BJ (cell line): ENCODE measurements at regions not wholly inside any gene's neighbourhood (a gene's known extent, or its start where the extent isn't known, plus 50 kb on each side); places are given as distances from the start of the nearest gene placed in this dataset.

Experiments used
- CTCF ChIA-PET: fragments of 350-600 bp; formaldehyde crosslinking; extraction: SDS; loops from one replicate; lab custom pipeline; 2021; ENCODE audit warnings: antibody characterized with exemption, inconsistent platforms; lab: Yijun Ruan, JAX
- POLR2A ChIA-PET: fragments of 300-600 bp; sonication (Branson Sonifier 250); formaldehyde crosslinking; extraction: SDS; loops from one replicate; lab custom pipeline; 2021; ENCODE audit warnings: antibody characterized with exemption; lab: Charles Lee
- DNase-seq: peaks from one replicate; pipeline ENCODE4 v3.0.0-alpha.2; 2011; ENCODE audit warnings: low read depth
- H3K27me3 ChIP-seq: 2 replicates; pipeline ENCODE4 v1.6.0; 2011; ENCODE audit warnings: low read length; ENCODE audit not compliant: control insufficient read depth, insufficient read depth
- H3K36me3 ChIP-seq: 2 replicates; pipeline ENCODE4 v1.5.1; 2011; ENCODE audit warnings: low read length; ENCODE audit not compliant: control insufficient read depth, insufficient read depth
- H3K4me3 ChIP-seq: 2 replicates; pipeline ENCODE4 v1.5.1; 2011; ENCODE audit warnings: low read depth, mild to moderate bottlenecking, control low read depth, low read length
- TF ChIP-seq, protein P1 (sequence below): IDR thresholded peaks from 2 replicates; pipeline ENCODE4 v1.5.1; 2011; ENCODE audit warnings: low read depth, mild to moderate bottlenecking, control low read depth, inconsistent platforms, low read length, moderate library complexity; ENCODE audit not compliant: insufficient read depth

DNA sequence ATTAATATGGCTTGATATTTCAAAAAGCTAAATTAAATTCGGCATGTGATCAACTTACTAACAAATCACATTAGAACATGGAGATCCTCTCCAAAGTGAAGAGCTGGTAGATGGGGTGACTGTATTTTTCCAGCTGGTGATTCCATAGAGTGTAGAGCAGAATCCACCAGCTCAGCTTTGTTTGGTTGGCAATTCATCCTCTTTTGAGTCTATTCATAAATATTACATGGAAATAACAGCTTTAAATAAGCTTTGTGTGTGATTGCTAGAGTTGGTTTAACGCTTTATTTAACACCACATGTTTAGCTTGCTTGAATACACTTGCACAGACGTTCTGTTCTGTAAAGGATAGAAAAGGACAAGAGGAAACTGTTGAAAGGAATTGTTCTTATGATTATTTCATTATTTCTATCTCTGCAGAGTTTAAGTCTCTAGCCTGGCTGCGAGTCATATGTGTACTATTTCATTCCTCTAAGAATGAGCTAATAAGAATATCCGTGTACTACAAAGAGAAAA lies 738.3 kb upstream of the KIRREL3 start:
- TF ChIP-seq, protein P1, sequence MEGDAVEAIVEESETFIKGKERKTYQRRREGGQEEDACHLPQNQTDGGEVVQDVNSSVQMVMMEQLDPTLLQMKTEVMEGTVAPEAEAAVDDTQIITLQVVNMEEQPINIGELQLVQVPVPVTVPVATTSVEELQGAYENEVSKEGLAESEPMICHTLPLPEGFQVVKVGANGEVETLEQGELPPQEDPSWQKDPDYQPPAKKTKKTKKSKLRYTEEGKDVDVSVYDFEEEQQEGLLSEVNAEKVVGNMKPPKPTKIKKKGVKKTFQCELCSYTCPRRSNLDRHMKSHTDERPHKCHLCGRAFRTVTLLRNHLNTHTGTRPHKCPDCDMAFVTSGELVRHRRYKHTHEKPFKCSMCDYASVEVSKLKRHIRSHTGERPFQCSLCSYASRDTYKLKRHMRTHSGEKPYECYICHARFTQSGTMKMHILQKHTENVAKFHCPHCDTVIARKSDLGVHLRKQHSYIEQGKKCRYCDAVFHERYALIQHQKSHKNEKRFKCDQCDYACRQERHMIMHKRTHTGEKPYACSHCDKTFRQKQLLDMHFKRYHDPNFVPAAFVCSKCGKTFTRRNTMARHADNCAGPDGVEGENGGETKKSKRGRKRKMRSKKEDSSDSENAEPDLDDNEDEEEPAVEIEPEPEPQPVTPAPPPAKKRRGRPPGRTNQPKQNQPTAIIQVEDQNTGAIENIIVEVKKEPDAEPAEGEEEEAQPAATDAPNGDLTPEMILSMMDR, result no peak
- ChIA-PET CTCF (interaction anchor here (1.3 kb wide), 1 partner anchor 15 kb away, joined by 3 read pairs; no protein-coding TSS in a partner anchor), POLR2A (no interaction called here)
- DNase-seq, result no peak
- Histone ChIP-seq H3K27me3 (no peaks in the 10 kb centered on the region), H3K36me3 (no peaks in the 10 kb centered on the region), H3K4me3 (no peak overlapping the region)

DNA sequence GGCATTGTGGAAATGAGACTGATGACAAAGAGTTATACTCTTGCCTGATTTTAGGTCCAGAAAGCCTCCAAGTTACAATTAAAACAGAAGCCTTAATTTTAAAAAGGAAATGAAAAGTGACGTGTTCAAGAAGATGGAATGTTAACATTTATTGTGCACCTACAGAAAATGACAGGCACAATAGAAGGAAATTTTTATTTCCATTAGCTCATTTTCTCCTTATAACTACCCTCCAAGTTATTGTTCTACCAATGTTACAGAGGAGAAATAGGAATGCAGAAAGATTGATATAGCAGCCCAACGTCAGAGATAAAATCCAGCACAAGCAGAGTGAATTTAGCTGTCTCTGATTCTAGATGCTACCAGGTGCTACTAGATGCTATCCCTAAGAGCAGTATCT lies 736.9 kb upstream of the KIRREL3 start:
- H3K4me3 ChIP-seq, result no peak overlapping the region
- POLR2A ChIA-PET, result no interaction called here
- H3K27me3 ChIP-seq, result no peaks in the 10 kb centered on the region
- no peaks in the 10 kb centered on the region for H3K36me3 ChIP-seq
- CTCF ChIA-PET, result interaction anchor here (1.2 to 1.3 kb wide), 2 partner anchors 9 to 14 kb away, joined by 3 read pairs; no protein-coding TSS in a partner anchor
- TF ChIP-seq, protein P1, result no peak
- DNase-seq, result no peak

DNA sequence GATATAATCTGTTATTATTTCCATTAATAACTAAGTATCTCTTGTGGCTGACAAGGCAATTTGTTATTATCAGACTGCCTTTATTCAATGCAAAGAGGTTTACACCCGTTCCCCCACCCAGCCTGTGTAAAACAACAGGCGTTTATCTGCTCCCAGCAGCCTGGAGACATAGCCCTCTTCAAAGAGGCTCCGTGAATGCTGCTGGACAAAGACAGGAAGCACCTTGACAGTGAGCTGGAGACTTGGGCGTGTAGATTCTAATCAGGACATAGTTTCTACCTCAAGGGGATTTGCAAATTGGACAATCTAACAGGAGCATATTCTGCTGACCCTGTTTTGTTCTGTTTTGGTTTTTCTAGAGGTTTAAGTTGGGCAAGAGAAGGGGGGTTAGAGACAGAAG lies 733.0 kb upstream of the KIRREL3 start:
- TF ChIP-seq, protein P1, result no peak
- DNase-seq, result no peak
- Histone ChIP-seq H3K4me3 (no peak overlapping the region), H3K27me3 (no peaks in the 10 kb centered on the region), H3K36me3 (no peaks in the 10 kb centered on the region)
- ChIA-PET POLR2A (no interaction called here), CTCF (no interaction called here)

DNA sequence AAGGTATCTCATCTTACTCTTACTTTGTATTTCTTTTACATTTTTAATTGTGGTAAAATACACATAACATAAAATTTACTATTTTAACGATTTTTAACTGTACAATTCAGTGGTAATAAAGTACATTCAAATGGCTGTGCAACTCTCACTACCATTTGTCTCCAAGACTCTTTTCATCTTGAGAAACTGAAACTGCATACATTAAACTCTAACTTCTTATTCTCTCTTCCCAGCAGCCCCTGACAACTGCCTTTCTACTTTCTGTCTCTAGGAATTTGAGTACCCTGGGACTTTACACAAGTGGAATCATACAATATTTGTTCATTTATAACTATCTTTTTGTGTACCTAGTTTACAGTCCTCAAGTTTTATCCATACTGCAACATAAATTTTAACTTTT lies 725.8 kb upstream of the KIRREL3 start:
- Histone ChIP-seq H3K36me3 (no peaks in the 10 kb centered on the region), H3K4me3 (no peak overlapping the region), H3K27me3 (no peaks in the 10 kb centered on the region)
- DNase-seq, result no peak
- POLR2A ChIA-PET, result no interaction called here
- TF ChIP-seq, protein P1, result no peak
- CTCF ChIA-PET, result no interaction called here

DNA sequence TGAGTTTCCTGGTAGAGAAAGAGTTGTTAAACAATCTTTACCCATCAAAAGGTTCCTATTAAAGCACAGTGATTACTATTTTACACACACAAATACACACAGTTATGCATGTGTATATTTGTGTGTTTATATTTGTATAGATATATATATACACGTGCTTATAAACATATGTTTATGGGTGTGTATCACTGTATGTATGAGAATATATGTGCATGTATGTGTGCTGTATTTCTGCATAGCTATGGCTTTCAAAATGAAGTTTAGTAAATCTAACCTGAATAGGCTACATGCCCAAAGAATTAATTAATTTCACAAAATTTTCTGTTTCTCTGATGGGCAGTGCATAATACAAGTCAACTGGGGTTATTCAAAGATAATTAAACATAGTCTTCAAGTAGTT lies 723.1 kb upstream of the KIRREL3 start:
- no peaks in the 10 kb centered on the region for H3K36me3 ChIP-seq
- CTCF ChIA-PET, result interaction anchor here (0.8 kb wide), 1 partner anchor 14 kb away, joined by 3 read pairs; no protein-coding TSS in a partner anchor
- POLR2A ChIA-PET, result no interaction called here
- TF ChIP-seq, protein P1, result no peak
- H3K4me3 ChIP-seq, result no peak overlapping the region
- DNase-seq, result no peak
- H3K27me3 ChIP-seq, result no peaks in the 10 kb centered on the region
